ENCODE measurements at regions not wholly inside any gene's neighbourhood (a gene's known extent, or its start where the extent isn't known, plus 50 kb on each side); places are given as distances from the start of the nearest gene placed in this dataset.

- Histone ChIP-seq H3K4me3 (ENCODE audit: low read depth, low read length) (no peak overlapping the region), H3K27ac (ENCODE audit: extremely low read depth, low read depth, low read length) (no peak overlapping the region), H3K36me3 (ENCODE audit: control insufficient read depth in 2 of 2, insufficient read depth in 1 of 2, low read length in 2 of 2) (no peaks in the 10 kb centered on the region), H3K9me3 (ENCODE audit: control insufficient read depth, insufficient read depth, low read depth, low read length) (no peaks in the 10 kb centered on the region), H3K4me1 (ENCODE audit: control insufficient read depth, insufficient read depth, low read length) (no peaks in the 10 kb centered on the region)
- CTCF ChIA-PET, result no interaction called here
- POLR2A ChIA-PET, result no interaction called here
- no peak for TF ChIP-seq ZNF221 (tag by site-specific recombination; IDR thresholded peaks at IDR 0.05; ENCODE audit: borderline replicate concordance)
- TF ChIP-seq ZNF555 (tag by site-specific recombination; conservative IDR thresholded peaks at IDR 0.05), result no peak
- TF ChIP-seq IKZF3 (tag by site-specific recombination; IDR thresholded peaks at IDR 0.05), result no peak
- no peak for TF ChIP-seq ZNF239 (tag by site-specific recombination; IDR thresholded peaks at IDR 0.05)
- TF ChIP-seq YY2 (tag by site-specific recombination; IDR thresholded peaks at IDR 0.05), result no peak
- TF ChIP-seq ZNF529 (tag by site-specific recombination; IDR thresholded peaks at IDR 0.05; ENCODE audit: insufficient replicate concordance), result no peak
- TF ChIP-seq ZBTB6 (tag by site-specific recombination; IDR thresholded peaks at IDR 0.05), result no peak
- TF ChIP-seq ZNF639 (tag by site-specific recombination; IDR thresholded peaks at IDR 0.05), result no peak
- no peak for TF ChIP-seq ZNF449 (tag by site-specific recombination; IDR thresholded peaks at IDR 0.05)
- no peak for TF ChIP-seq ZNF16 (tag by site-specific recombination; IDR thresholded peaks at IDR 0.05; ENCODE audit: low read depth)
- no peak for TF ChIP-seq ZNF610 (tag by site-specific recombination; IDR thresholded peaks at IDR 0.05; ENCODE audit: borderline replicate concordance)
- TF ChIP-seq ZNF473 (tag by site-specific recombination; IDR thresholded peaks at IDR 0.05), result no peak
- TF ChIP-seq ZBTB48 (tag by site-specific recombination; IDR thresholded peaks at IDR 0.05), result no peak
- no peak for TF ChIP-seq ZNF146 (tag by site-specific recombination; IDR thresholded peaks at IDR 0.05)
- TF ChIP-seq ZNF23 (tag by site-specific recombination; IDR thresholded peaks at IDR 0.05; ENCODE audit: borderline replicate concordance), result no peak
- TF ChIP-seq KLF10 (tag by site-specific recombination; IDR thresholded peaks at IDR 0.05), result no peak
- TF ChIP-seq HOXD13 (CRISPR knock-in tag; IDR thresholded peaks at IDR 0.05; ENCODE audit: borderline replicate concordance), result no peak
- no peak for TF ChIP-seq GLI4 (tag by site-specific recombination; IDR thresholded peaks at IDR 0.05)
Measured at GRCh38 chr18:69217196-69218000, 183.3 kb upstream of the DOK6 start.

- Histone ChIP-seq H3K4me1 (ENCODE audit: control insufficient read depth, insufficient read depth, low read length) (no peaks in the 10 kb centered on the region), H3K27ac (ENCODE audit: extremely low read depth, low read depth, low read length) (no peak overlapping the region), H3K36me3 (ENCODE audit: control insufficient read depth in 2 of 2, insufficient read depth in 1 of 2, low read length in 2 of 2) (no peaks in the 10 kb centered on the region), H3K4me3 (ENCODE audit: low read depth, low read length) (no peak overlapping the region), H3K9me3 (ENCODE audit: control insufficient read depth, insufficient read depth, low read depth, low read length) (no peaks in the 10 kb centered on the region)
- CTCF ChIA-PET, result no interaction called here
- POLR2A ChIA-PET, result no interaction called here
- TF ChIP-seq ZNF629 (tag by site-specific recombination; IDR thresholded peaks at IDR 0.05) (no peak), ZBTB26 (tag by site-specific recombination; optimal IDR thresholded peaks at IDR 0.05) (no peak), KLF9 (tag by site-specific recombination; IDR thresholded peaks at IDR 0.05; ENCODE audit: low read depth) (no peak), ZNF837 (tag by site-specific recombination; IDR thresholded peaks at IDR 0.05) (no peak), ZNF776 (tag by site-specific recombination; IDR thresholded peaks at IDR 0.05; ENCODE audit: borderline replicate concordance) (no peak), MEIS1 (CRISPR knock-in tag; IDR thresholded peaks at IDR 0.05; ENCODE audit: borderline replicate concordance) (no peak), ZEB2 (tag by site-specific recombination; IDR thresholded peaks at IDR 0.05) (no peak), ZBTB20 (tag by site-specific recombination; IDR thresholded peaks at IDR 0.05) (no peak), ZNF48 (tag by site-specific recombination; IDR thresholded peaks at IDR 0.05) (no peak), ZNF639 (tag by site-specific recombination; IDR thresholded peaks at IDR 0.05) (no peak), SP2 (tag by site-specific recombination; IDR thresholded peaks at IDR 0.05) (no peak), KLF16 (tag by site-specific recombination; IDR thresholded peaks at IDR 0.05) (no peak), ZFP69B (tag by site-specific recombination; IDR thresholded peaks at IDR 0.05) (no peak), ZNF658 (tag by site-specific recombination; IDR thresholded peaks at IDR 0.05) (no peak), ZNF555 (tag by site-specific recombination; conservative IDR thresholded peaks at IDR 0.05) (no peak)
Measured at GRCh38 chr18:69220529-69220928, 180.2 kb upstream of the DOK6 start.
